Small intestine (tissue), 7 donors: ENCODE measurements at regions not wholly inside any gene's neighbourhood (a gene's known extent, or its start where the extent isn't known, plus 50 kb on each side); places are given as distances from the start of the nearest gene placed in this dataset.

Experiments used
- DNase-seq, 2 donors: peaks; one replicate each; pipeline versions ENCODE4 v3.0.0 to v3.0.0-alpha.2; 2013
- FAIRE-seq: peaks from 2 replicates; lab custom pipeline; 2012; peaks lifted over from hg19 to GRCh38; lab: Jason Lieb, UNC
- H3K27ac ChIP-seq, 3 donors: one replicate each; pipeline ENCODE4 v1.5.1; 2013; ENCODE audit warnings: low read length in 2 of 3, mild to moderate bottlenecking in 2 of 3, control low read depth in 1 of 3, inconsistent platforms in 1 of 3, low read depth in 1 of 3, moderate library complexity in 1 of 3
- H3K27me3 ChIP-seq, 3 donors: one replicate each; pipeline ENCODE4 v1.6.1; 2013; ENCODE audit warnings: low read length in 3 of 3, inconsistent platforms in 1 of 3; ENCODE audit not compliant: control insufficient read depth in 3 of 3, insufficient read depth in 3 of 3
- H3K36me3 ChIP-seq, 3 donors: one replicate each; pipeline ENCODE4 v1.6.1; 2013; ENCODE audit warnings: low read length in 3 of 3, inconsistent platforms in 1 of 3, low read depth in 1 of 3, mild to moderate bottlenecking in 1 of 3, moderate library complexity in 1 of 3; ENCODE audit not compliant: control insufficient read depth in 3 of 3, insufficient read depth in 2 of 3
- H3K4me1 ChIP-seq, 3 donors: one replicate each; pipeline ENCODE4 v1.6.1; 2013; ENCODE audit warnings: low read length in 2 of 3, inconsistent platforms in 1 of 3, low read depth in 1 of 3, mild to moderate bottlenecking in 1 of 3, moderate library complexity in 1 of 3; ENCODE audit not compliant: control insufficient read depth in 3 of 3, insufficient read depth in 2 of 3
- H3K4me3 ChIP-seq, 3 donors: one replicate each; pipeline ENCODE4 v1.5.1; 2013; ENCODE audit warnings: low read length in 3 of 3, control low read depth in 1 of 3, inconsistent platforms in 1 of 3, low read depth in 1 of 3, mild to moderate bottlenecking in 1 of 3, moderate library complexity in 1 of 3
- H3K9me3 ChIP-seq, 2 donors: one replicate each; pipeline ENCODE4 v1.6.1; 2013; ENCODE audit warnings: low read depth in 1 of 2, low read length in 1 of 2; ENCODE audit not compliant: control insufficient read depth in 2 of 2, insufficient read depth in 1 of 2
- WGBS, 3 donors: extraction: QIAGEN DNeasy Blood & Tissue Kit; methylation state at CpG; one replicate each; pipeline ENCODE4 v1.1.7; 2013; 5-methylcytosine and 5-hydroxymethylcytosine counted together
- donor health status: healthy with polysubstance abuse.
- donor health status: control.
- donor health status: control.
- donor health status: Bipolar disorder and iron deficiency.
- donor health status: healthy.

GRCh38 chr1:22271847-22272801, 129.2 kb upstream of the WNT4 start:
- Histone ChIP-seq H3K36me3 (no peaks in the 10 kb centered on the region), H3K27ac (no peak overlapping the region), H3K4me3 (no peak overlapping the region), H3K9me3 (no peaks in the 10 kb centered on the region), H3K4me1 (no peaks in the 10 kb centered on the region), H3K27me3 (no peaks in the 10 kb centered on the region)
- 69 to 75% (median 70%) methylated on average over 8 of the region's 8 CpGs for WGBS, 3 donors
- DNase-seq = no peak
- FAIRE-seq = no peak

GRCh38 chr1:22273686-22274681, 131.1 kb upstream of the WNT4 start:
- DNase-seq (no peak), FAIRE-seq (no peak)
- Histone ChIP-seq H3K4me1 (no peaks in the 10 kb centered on the region), H3K27ac (no peak overlapping the region), H3K36me3 (no peaks in the 10 kb centered on the region), H3K27me3 (no peaks in the 10 kb centered on the region), H3K4me3 (no peak overlapping the region), H3K9me3 (no peaks in the 10 kb centered on the region)
- 83 to 89% (median 83%) methylated on average over 8 of the region's 8 CpGs for WGBS, 3 donors

GRCh38 chr1:22275167-22275566, 132.3 kb upstream of the WNT4 start:
- Histone ChIP-seq H3K27ac (no peak overlapping the region), H3K36me3 (no peaks in the 10 kb centered on the region), H3K9me3 (no peaks in the 10 kb centered on the region), H3K4me3 (no peak overlapping the region), H3K27me3 (no peaks in the 10 kb centered on the region), H3K4me1 (no peaks in the 10 kb centered on the region)
- no peak for FAIRE-seq
- no peak for DNase-seq
- WGBS, 3 donors = 77 to 81% (median 78%) methylated on average over 3 of the region's 3 CpGs

GRCh38 chr1:22275626-22276395, 132.9 kb upstream of the WNT4 start:
- FAIRE-seq = no peak
- Histone ChIP-seq H3K36me3 (no peaks in the 10 kb centered on the region), H3K27ac (no peak overlapping the region), H3K27me3 (no peaks in the 10 kb centered on the region), H3K4me1 (no peaks in the 10 kb centered on the region), H3K9me3 (no peaks in the 10 kb centered on the region), H3K4me3 (no peak overlapping the region)
- WGBS, 3 donors = 33 to 37% (median 36%) methylated on average over 15 to 16 of the region's 16 CpGs
- peak; percentile 49 to 62 for DNase-seq

- DNase-seq (no peak), FAIRE-seq (no peak)
- 68 to 75% (median 71%) methylated on average over 1 of the region's 1 CpG for WGBS, 3 donors
- H3K9me3 ChIP-seq = no peaks in the 10 kb centered on the region
- no peak overlapping the region for H3K4me3 ChIP-seq
- H3K27me3 ChIP-seq = no peaks in the 10 kb centered on the region
- H3K36me3 ChIP-seq = no peaks in the 10 kb centered on the region
- H3K27ac ChIP-seq = no peak overlapping the region
- H3K4me1 ChIP-seq = no peaks in the 10 kb centered on the region
These were observed 133.5 kb upstream of the WNT4 start for GRCh38 chr1:22276396-22276748.

- FAIRE-seq = no peak
- H3K4me3 ChIP-seq = no peak overlapping the region
- 73 to 76% (median 74%) methylated on average over 10 of the region's 10 CpGs for WGBS, 3 donors
These were observed 134.8 kb upstream of the WNT4 start for GRCh38 chr1:22277662-22278061.

GRCh38 chr1:22279735-22280134, 136.8 kb upstream of the WNT4 start:
- no peaks in the 10 kb centered on the region for H3K4me1 ChIP-seq
- no peaks in the 10 kb centered on the region for H3K36me3 ChIP-seq
- DNase-seq (no peak), FAIRE-seq (no peak)
- no peaks in the 10 kb centered on the region for H3K9me3 ChIP-seq
- no peak overlapping the region for H3K4me3 ChIP-seq
- H3K27ac ChIP-seq = no peak overlapping the region
- 88 to 92% (median 91%) methylated on average over 3 of the region's 3 CpGs for WGBS, 3 donors
- no peaks in the 10 kb centered on the region for H3K27me3 ChIP-seq

More at GRCh38 chr1:22277662-22278061, 134.8 kb upstream of the WNT4 start:
- H3K36me3 ChIP-seq = no peaks in the 10 kb centered on the region
- DNase-seq = no peak
- H3K27me3 ChIP-seq = no peaks in the 10 kb centered on the region
- H3K27ac ChIP-seq = no peak overlapping the region
- no peaks in the 10 kb centered on the region for H3K9me3 ChIP-seq
- H3K4me1 ChIP-seq = no peaks in the 10 kb centered on the region

GRCh38 chr1:22280526-22280925, 137.6 kb upstream of the WNT4 start:
- Histone ChIP-seq H3K4me1 (no peaks in the 10 kb centered on the region), H3K27ac (no peak overlapping the region), H3K4me3 (no peak overlapping the region), H3K9me3 (no peaks in the 10 kb centered on the region), H3K36me3 (no peaks in the 10 kb centered on the region), H3K27me3 (no peaks in the 10 kb centered on the region)
- 92 to 94% (median 92%) methylated on average over 3 of the region's 3 CpGs for WGBS, 3 donors
- FAIRE-seq (no peak), DNase-seq (no peak)
